Mesenchymal stem cell (in vitro differentiated cells and primary cell): ENCODE measurements at regions not wholly inside any gene's neighbourhood (a gene's known extent, or its start where the extent isn't known, plus 50 kb on each side); places are given as distances from the start of the nearest gene placed in this dataset.

Source experiments
- DNase-seq: peaks from one replicate; pipeline ENCODE4 v3.0.0-alpha.2; 2013
- H2AFZ ChIP-seq: one replicate; pipeline ENCODE4 v1.6.1; 2013; ENCODE audit warnings: low read depth, mild to moderate bottlenecking, control low read depth, inconsistent platforms, low read length, moderate library complexity
- H2AK5ac ChIP-seq: 2 replicates; pipeline ENCODE4 v1.6.1; 2013; ENCODE audit warnings: low read length, moderate library complexity, mild to moderate bottlenecking, inconsistent platforms; ENCODE audit not compliant: severe bottlenecking
- H2BK120ac ChIP-seq: one replicate; pipeline ENCODE4 v1.6.1; 2013; ENCODE audit warnings: low read depth, mild to moderate bottlenecking, inconsistent platforms, low read length, moderate library complexity
- H2BK12ac ChIP-seq, 2 experiments: one replicate each; pipeline ENCODE4 v1.6.1; 2013; ENCODE audit warnings: inconsistent platforms in 2 of 2, low read length in 2 of 2, mild to moderate bottlenecking in 2 of 2, moderate library complexity in 2 of 2, control low read depth in 1 of 2
- H2BK15ac ChIP-seq: one replicate; pipeline ENCODE4 v1.6.1; 2013; ENCODE audit warnings: mild to moderate bottlenecking, low read depth, inconsistent platforms; ENCODE audit not compliant: poor library complexity, severe bottlenecking
- H2BK5ac ChIP-seq: 2 replicates; pipeline ENCODE4 v1.6.1; 2013; ENCODE audit warnings: low read depth, mild to moderate bottlenecking, low read length, control low read depth, inconsistent platforms; ENCODE audit not compliant: poor library complexity, severe bottlenecking
- H3K14ac ChIP-seq, 2 experiments: one replicate each; pipeline ENCODE4 v1.6.1; 2013; ENCODE audit warnings: inconsistent platforms in 2 of 2, low read length in 2 of 2, control low read depth in 1 of 2, mild to moderate bottlenecking in 1 of 2, moderate library complexity in 1 of 2
- H3K18ac ChIP-seq, 2 experiments: one replicate each; pipeline ENCODE4 v1.6.1; 2013; ENCODE audit warnings: inconsistent platforms in 2 of 2, low read length in 2 of 2, control low read depth in 1 of 2, low read depth in 1 of 2, mild to moderate bottlenecking in 1 of 2
- H3K23ac ChIP-seq, 2 experiments: one replicate each; pipeline ENCODE4 v1.6.1; 2013; ENCODE audit warnings: inconsistent platforms in 2 of 2, low read length in 2 of 2, mild to moderate bottlenecking in 2 of 2, moderate library complexity in 2 of 2, control low read depth in 1 of 2
- H3K27ac ChIP-seq: 2 replicates; pipeline ENCODE4 v1.5.1; 2013; ENCODE audit warnings: mild to moderate bottlenecking, moderate library complexity, low read length, control low read depth, inconsistent platforms; ENCODE audit not compliant: poor library complexity, severe bottlenecking
- H3K27me3 ChIP-seq, 2 experiments: 2 replicates each; pipeline versions ENCODE4 v1.6.1 to v1.7.0; 2013; ENCODE audit warnings: low read length in 2 of 2, mild to moderate bottlenecking in 2 of 2, moderate library complexity in 2 of 2, control low read depth in 1 of 2, inconsistent platforms in 1 of 2; ENCODE audit not compliant: control insufficient read depth in 1 of 2, insufficient read depth in 1 of 2
- H3K36me3 ChIP-seq, 2 experiments: 2 replicates each; pipeline versions ENCODE4 v1.6.1 to v1.7.0; 2013; ENCODE audit warnings: low read length in 2 of 2, control low read depth in 1 of 2, inconsistent platforms in 1 of 2, low read depth in 1 of 2, mild to moderate bottlenecking in 1 of 2; ENCODE audit not compliant: insufficient read depth in 2 of 2, control insufficient read depth in 1 of 2
- H3K4ac ChIP-seq, 2 experiments: one replicate each; pipeline ENCODE4 v1.6.1; 2013; ENCODE audit warnings: inconsistent platforms in 2 of 2, low read length in 2 of 2, mild to moderate bottlenecking in 2 of 2, moderate library complexity in 2 of 2, control low read depth in 1 of 2, low read depth in 1 of 2
- H3K4me1 ChIP-seq: 2 replicates; pipeline ENCODE4 v1.6.1; 2013; ENCODE audit warnings: low read depth, low read length, control low read depth; ENCODE audit not compliant: control insufficient read depth, insufficient read depth
- H3K4me2 ChIP-seq: 2 replicates; pipeline ENCODE4 v1.6.1; 2013; ENCODE audit warnings: low read length, mild to moderate bottlenecking, inconsistent platforms; ENCODE audit not compliant: poor library complexity, severe bottlenecking
- H3K4me3 ChIP-seq, 2 experiments: 2 replicates each; pipeline versions ENCODE4 v1.5.1 to v1.7.0; 2013; ENCODE audit warnings: low read length in 2 of 2, mild to moderate bottlenecking in 2 of 2, control low read depth in 1 of 2, low read depth in 1 of 2; ENCODE audit not compliant: insufficient read depth in 1 of 2
- H3K79me1 ChIP-seq: replicated peaks from 2 replicates; pipeline ENCODE4 v1.6.1; 2013; ENCODE audit warnings: mild to moderate bottlenecking, control low read depth, low read length, inconsistent platforms; ENCODE audit not compliant: poor library complexity, severe bottlenecking
- H3K9ac ChIP-seq: 2 replicates; pipeline ENCODE4 v1.7.0; 2013; ENCODE audit warnings: mild to moderate bottlenecking, low read length, moderate library complexity
- H3K9me3 ChIP-seq: 2 replicates; pipeline ENCODE4 v1.7.0; 2013; ENCODE audit warnings: mild to moderate bottlenecking, low read length; ENCODE audit not compliant: control insufficient read depth
- H4K8ac ChIP-seq: one replicate; pipeline ENCODE4 v1.6.1; 2013; ENCODE audit warnings: inconsistent platforms, mild to moderate bottlenecking, low read length, moderate library complexity
- H4K91ac ChIP-seq: one replicate; pipeline ENCODE4 v1.6.1; 2013; ENCODE audit warnings: mild to moderate bottlenecking, low read length, inconsistent platforms
- WGBS: methylation state at CpG from one replicate; pipeline ENCODE4 v1.1.7; 2013; ENCODE audit warnings: mixed read lengths; 5-methylcytosine and 5-hydroxymethylcytosine counted together

GRCh38 chr7:42729053-42729765, 182.7 kb downstream of the C7orf25 start:
- Histone ChIP-seq H3K4me1 (no peaks in the 10 kb centered on the region), H3K23ac (no peak overlapping the region), H3K79me1 (no peaks in the 10 kb centered on the region), H3K14ac (no peak overlapping the region), H3K27ac (no peak overlapping the region), H2AK5ac (no peak overlapping the region), H2AFZ (no peak overlapping the region), H3K9me3 (no peaks in the 10 kb centered on the region), H4K8ac (no peak overlapping the region), H2BK12ac (no peak overlapping the region), H2BK15ac (no peak overlapping the region), H3K9ac (no peak overlapping the region), H3K4me2 (no peak overlapping the region), H3K4me3 (no peak overlapping the region), H3K18ac (no peak overlapping the region), H3K4ac (no peak overlapping the region), H2BK120ac (no peak overlapping the region), H3K27me3 (peaks cover 0 to 17% of the 10 kb centered on the region in 2 experiments), H3K36me3 (no peaks in the 10 kb centered on the region), H2BK5ac (no peak overlapping the region), H4K91ac (no peak overlapping the region)
- no peak for DNase-seq

DNA sequence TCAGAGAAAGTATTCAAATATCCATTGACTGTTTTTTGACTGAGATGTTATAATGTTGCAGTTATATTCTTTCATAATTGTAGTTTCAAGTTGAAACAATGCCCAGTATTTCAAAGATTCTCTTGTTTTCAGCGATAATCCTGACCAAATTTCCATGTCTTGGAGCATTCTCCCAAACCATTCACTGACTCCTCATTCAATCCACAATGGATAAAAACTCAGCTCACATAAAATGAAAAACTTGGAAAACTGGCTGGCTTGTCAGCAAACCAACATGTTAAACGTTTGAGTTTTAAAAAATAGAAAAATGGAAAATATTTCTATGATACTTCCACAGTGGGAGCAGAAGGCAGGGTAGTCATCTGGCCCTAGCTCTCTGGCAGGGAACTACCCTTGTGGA, 184.4 kb downstream of the C7orf25 start:
- Histone ChIP-seq H3K4ac (no peak overlapping the region), H3K4me3 (no peak overlapping the region), H3K9ac (no peak overlapping the region), H3K18ac (no peak overlapping the region), H3K79me1 (no peaks in the 10 kb centered on the region), H4K8ac (no peak overlapping the region), H2BK5ac (no peak overlapping the region), H2BK120ac (no peak overlapping the region), H3K27ac (no peak overlapping the region), H3K9me3 (no peaks in the 10 kb centered on the region), H3K23ac (no peak overlapping the region), H2BK15ac (no peak overlapping the region), H3K14ac (no peak overlapping the region), H4K91ac (no peak overlapping the region), H3K27me3 (peaks cover 0 to 18% of the 10 kb centered on the region in 2 experiments), H3K36me3 (no peaks in the 10 kb centered on the region), H2BK12ac (no peak overlapping the region), H2AFZ (no peak overlapping the region), H3K4me1 (no peaks in the 10 kb centered on the region), H3K4me2 (no peak overlapping the region), H2AK5ac (no peak overlapping the region)
- no peak for DNase-seq
- 78% methylated on average over 1 of the region's 2 CpGs for WGBS

GRCh38 chr7:42726066-42726785, 185.6 kb downstream of the C7orf25 start:
- Histone ChIP-seq H3K18ac (no peak overlapping the region), H3K9me3 (no peaks in the 10 kb centered on the region), H3K4me1 (no peaks in the 10 kb centered on the region), H3K9ac (peak overlapping the region; percentile 5), H2AFZ (no peak overlapping the region), H3K23ac (no peak overlapping the region), H3K79me1 (no peaks in the 10 kb centered on the region), H3K4me3 (no peak overlapping the region), H2AK5ac (no peak overlapping the region), H3K4ac (no peak overlapping the region), H3K27ac (no peak overlapping the region), H3K4me2 (no peak overlapping the region), H3K36me3 (no peaks in the 10 kb centered on the region), H2BK15ac (no peak overlapping the region), H2BK120ac (no peak overlapping the region), H4K8ac (no peak overlapping the region), H2BK5ac (no peak overlapping the region), H4K91ac (no peak overlapping the region), H3K14ac (no peak overlapping the region), H3K27me3 (peaks cover 0 to 25% of the 10 kb centered on the region in 2 experiments), H2BK12ac (no peak overlapping the region)
- 97% methylated on average over 5 of the region's 7 CpGs for WGBS
- peak; percentile 5 for DNase-seq

GRCh38 chr7:42722716-42723115, 189.2 kb downstream of the C7orf25 start:
- peak overlapping the region in 1 of 2 experiments; percentile 39 for H3K14ac ChIP-seq
- peaks cover 0 to 28% of the 10 kb centered on the region in 2 experiments for H3K27me3 ChIP-seq
- DNase-seq, result no peak
- H2AK5ac ChIP-seq, result no peak overlapping the region
- no peak overlapping the region for H3K4ac ChIP-seq
- H2BK120ac ChIP-seq, result no peak overlapping the region
- H4K8ac ChIP-seq, result no peak overlapping the region
- no peaks in the 10 kb centered on the region for H3K36me3 ChIP-seq
- no peak overlapping the region for H3K4me2 ChIP-seq
- H2AFZ ChIP-seq, result no peak overlapping the region
- H4K91ac ChIP-seq, result no peak overlapping the region
- H3K27ac ChIP-seq, result no peak overlapping the region
- no peaks in the 10 kb centered on the region for H3K9me3 ChIP-seq
- H2BK5ac ChIP-seq, result no peak overlapping the region
- H3K18ac ChIP-seq, result peak overlapping the region in 1 of 2 experiments; percentile 49
- no peak overlapping the region for H2BK15ac ChIP-seq
- H3K4me3 ChIP-seq, result no peak overlapping the region
- no peak overlapping the region for H3K23ac ChIP-seq
- no peak overlapping the region for H2BK12ac ChIP-seq
- no peaks in the 10 kb centered on the region for H3K79me1 ChIP-seq
- H3K9ac ChIP-seq, result no peak overlapping the region
- WGBS, result 98% methylated on average over 3 of the region's 3 CpGs
- no peaks in the 10 kb centered on the region for H3K4me1 ChIP-seq
